ENCODE measurements at regions not wholly inside any gene's neighbourhood (a gene's known extent, or its start where the extent isn't known, plus 50 kb on each side); places are given as distances from the start of the nearest gene placed in this dataset.

DNA sequence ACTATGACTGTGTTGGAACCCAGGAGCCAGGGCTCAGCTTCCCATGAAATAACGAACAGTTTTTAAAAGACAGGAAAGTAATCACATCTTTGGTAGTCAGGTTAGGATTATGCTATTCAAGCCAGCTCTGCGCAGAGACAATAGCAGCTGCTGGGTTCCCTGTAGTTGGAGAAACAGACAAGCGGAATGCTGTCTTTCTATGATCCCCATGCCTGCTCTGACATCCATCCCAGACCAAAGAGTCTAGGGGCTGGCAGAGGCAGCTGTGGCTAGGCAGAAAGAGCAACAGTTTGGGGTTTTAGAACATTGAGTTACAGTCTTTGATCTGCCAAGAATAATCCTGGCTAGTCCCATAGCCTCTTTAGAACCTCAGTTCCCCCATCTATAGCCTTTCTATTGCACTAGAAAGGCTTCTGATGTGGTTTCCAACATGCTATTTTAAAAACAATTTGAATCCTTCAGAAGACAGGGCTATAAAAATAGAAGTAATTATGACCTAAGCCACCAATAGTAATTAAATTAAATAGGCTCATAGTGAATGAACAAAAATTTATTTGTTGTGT, 146.8 kb downstream of the MTX2 start:
- H3K27me3 ChIP-seq (ENCODE audit: insufficient read depth, low read depth, severe bottlenecking): peaks cover 11% of the 10 kb centered on the region
- no peak overlapping the region for H3K27ac ChIP-seq
- H3K36me3 ChIP-seq: no peaks in the 10 kb centered on the region
- TF ChIP-seq, protein P1, sequence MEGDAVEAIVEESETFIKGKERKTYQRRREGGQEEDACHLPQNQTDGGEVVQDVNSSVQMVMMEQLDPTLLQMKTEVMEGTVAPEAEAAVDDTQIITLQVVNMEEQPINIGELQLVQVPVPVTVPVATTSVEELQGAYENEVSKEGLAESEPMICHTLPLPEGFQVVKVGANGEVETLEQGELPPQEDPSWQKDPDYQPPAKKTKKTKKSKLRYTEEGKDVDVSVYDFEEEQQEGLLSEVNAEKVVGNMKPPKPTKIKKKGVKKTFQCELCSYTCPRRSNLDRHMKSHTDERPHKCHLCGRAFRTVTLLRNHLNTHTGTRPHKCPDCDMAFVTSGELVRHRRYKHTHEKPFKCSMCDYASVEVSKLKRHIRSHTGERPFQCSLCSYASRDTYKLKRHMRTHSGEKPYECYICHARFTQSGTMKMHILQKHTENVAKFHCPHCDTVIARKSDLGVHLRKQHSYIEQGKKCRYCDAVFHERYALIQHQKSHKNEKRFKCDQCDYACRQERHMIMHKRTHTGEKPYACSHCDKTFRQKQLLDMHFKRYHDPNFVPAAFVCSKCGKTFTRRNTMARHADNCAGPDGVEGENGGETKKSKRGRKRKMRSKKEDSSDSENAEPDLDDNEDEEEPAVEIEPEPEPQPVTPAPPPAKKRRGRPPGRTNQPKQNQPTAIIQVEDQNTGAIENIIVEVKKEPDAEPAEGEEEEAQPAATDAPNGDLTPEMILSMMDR (IDR thresholded peaks at IDR 0.05; ENCODE audit: low read depth, low read length): no peak
- H3K4me3 ChIP-seq (ENCODE audit: low read depth, low read length): no peak overlapping the region
- DNase-seq: no peak
- no peaks in the 10 kb centered on the region for H3K9me3 ChIP-seq (ENCODE audit: severe bottlenecking)

DNA sequence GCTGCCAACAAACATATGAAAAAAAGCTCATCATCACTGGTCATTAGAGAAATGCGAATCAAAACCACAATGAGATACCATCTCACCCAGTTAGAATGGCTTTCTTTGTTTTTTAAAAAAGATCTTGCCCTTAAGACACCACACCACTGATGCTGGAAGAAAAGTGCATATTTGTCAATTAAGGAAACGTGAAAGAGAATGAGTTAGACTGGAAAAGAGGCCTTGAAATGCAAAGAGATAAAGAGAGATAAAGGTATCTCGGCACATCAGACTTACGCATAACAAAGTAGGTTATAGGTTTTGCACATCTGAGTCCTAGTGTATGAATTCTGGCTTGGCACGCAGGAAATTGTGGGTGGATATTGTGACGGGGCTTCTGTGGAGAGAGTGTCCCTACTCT, 149.5 kb downstream of the MTX2 start:
- DNase-seq: no peak
- Histone ChIP-seq H3K27me3 (ENCODE audit: insufficient read depth, low read depth, severe bottlenecking) (peaks cover 13% of the 10 kb centered on the region), H3K4me3 (ENCODE audit: low read depth, low read length) (no peak overlapping the region), H3K27ac (no peak overlapping the region), H3K9me3 (ENCODE audit: severe bottlenecking) (no peaks in the 10 kb centered on the region), H3K36me3 (no peaks in the 10 kb centered on the region)
- TF ChIP-seq, protein P1 (IDR thresholded peaks at IDR 0.05; ENCODE audit: low read depth, low read length): no peak

DNA sequence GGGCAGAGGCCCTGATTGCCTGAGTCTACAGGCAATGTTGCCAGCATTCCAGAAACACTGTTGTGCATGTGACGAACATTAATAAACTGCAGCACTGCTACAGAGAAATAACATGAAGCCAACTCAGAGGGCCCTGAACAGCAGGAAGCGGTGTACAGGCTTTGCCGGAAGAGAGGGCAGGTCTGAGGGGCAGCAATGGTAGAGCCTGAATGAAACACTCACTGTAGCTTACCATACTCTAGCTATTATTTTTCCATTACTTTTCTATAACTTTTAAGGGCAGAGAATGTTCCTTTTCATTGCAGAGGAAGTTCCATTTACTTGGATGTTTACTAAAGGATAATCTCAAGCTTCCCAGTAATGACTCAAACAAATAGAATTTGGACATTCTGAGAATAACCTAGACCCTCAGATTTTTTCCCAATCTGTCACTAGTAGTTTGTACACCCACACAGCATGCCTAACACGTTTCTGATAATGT, 150.4 kb downstream of the MTX2 start:
- Histone ChIP-seq H3K27ac (no peak overlapping the region), H3K27me3 (ENCODE audit: insufficient read depth, low read depth, severe bottlenecking) (peaks cover 11% of the 10 kb centered on the region), H3K9me3 (ENCODE audit: severe bottlenecking) (no peaks in the 10 kb centered on the region), H3K36me3 (no peaks in the 10 kb centered on the region), H3K4me3 (ENCODE audit: low read depth, low read length) (no peak overlapping the region)
- TF ChIP-seq, protein P1 (IDR thresholded peaks at IDR 0.05; ENCODE audit: low read depth, low read length): no peak
- DNase-seq: no peak

DNA sequence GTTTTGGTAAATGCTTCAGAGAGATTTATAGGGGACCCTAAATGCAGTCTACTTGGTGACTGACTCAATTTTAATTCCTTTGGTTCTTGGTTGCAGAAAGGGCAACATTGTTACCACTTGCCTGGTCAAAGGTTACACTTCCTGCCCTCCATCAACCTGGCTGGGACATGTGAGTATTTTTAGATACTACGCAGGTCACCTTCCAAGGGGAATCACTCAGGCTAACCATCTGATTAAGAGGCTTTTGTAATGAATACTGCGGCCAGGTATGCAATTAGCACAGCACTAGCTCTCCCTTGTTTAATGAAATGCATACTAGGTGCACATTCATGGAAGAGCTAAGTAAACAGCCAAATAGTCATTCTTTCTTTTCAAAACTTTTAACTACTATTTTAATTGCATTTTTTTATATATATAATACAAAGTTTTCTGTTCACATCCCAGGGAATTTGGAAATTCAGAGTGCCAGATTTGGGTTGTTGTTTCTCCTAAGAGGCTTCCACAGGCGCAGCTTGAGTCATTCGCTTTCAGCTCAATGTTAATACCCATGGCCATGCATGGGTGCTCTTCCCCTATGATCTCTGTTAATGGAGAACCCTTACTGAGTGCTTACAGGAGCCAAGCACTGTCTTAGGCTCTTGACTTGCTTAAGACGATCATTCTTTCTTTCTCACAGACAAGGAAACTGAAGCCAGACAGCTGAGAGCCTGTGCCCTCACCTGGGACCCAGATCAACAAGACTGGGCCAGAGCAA, 152.2 kb downstream of the MTX2 start:
- no peaks in the 10 kb centered on the region for H3K36me3 ChIP-seq
- peak; percentile 28 for DNase-seq

DNA sequence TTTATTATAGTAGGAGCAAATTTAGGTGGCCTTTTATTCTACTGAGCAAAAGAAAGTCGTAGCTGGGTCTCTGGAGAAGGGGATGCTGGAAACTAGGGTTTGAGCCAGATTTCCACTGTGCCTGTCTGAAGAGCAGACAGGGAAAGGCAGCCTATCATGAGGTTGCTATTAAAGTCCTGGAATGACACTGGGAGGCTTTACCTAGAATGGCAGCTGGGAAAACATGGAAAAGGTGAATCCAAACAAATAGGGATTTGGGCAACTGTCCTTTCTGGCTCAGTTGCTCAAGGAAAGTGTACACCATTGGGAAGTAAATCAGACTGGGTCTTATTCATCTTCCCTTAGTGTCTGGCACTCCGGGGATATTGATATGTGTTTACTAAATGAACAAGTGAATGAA, 154.6 kb downstream of the MTX2 start:
- no peak for DNase-seq
- no peaks in the 10 kb centered on the region for H3K9me3 ChIP-seq (ENCODE audit: severe bottlenecking)
- no peak overlapping the region for H3K4me3 ChIP-seq (ENCODE audit: low read depth, low read length)
- H3K27me3 ChIP-seq (ENCODE audit: insufficient read depth, low read depth, severe bottlenecking): peaks cover 6% of the 10 kb centered on the region
- H3K27ac ChIP-seq: no peak overlapping the region
- TF ChIP-seq, protein P1 (IDR thresholded peaks at IDR 0.05; ENCODE audit: low read depth, low read length): no peak
- no peaks in the 10 kb centered on the region for H3K36me3 ChIP-seq

More for the DNA sequence above, 152.2 kb downstream of the MTX2 start:
- H3K27me3 ChIP-seq (ENCODE audit: insufficient read depth, low read depth, severe bottlenecking): peaks cover 7% of the 10 kb centered on the region
- H3K9me3 ChIP-seq (ENCODE audit: severe bottlenecking): no peaks in the 10 kb centered on the region
- TF ChIP-seq, protein P1 (IDR thresholded peaks at IDR 0.05; ENCODE audit: low read depth, low read length): no peak
- H3K27ac ChIP-seq: no peak overlapping the region
- no peak overlapping the region for H3K4me3 ChIP-seq (ENCODE audit: low read depth, low read length)

Measured in WERI-Rb-1 (cell line).